ENCODE measurements at regions not wholly inside any gene's neighbourhood (a gene's known extent, or its start where the extent isn't known, plus 50 kb on each side); places are given as distances from the start of the nearest gene placed in this dataset.
A peak's percentile ranks its signal among the peaks of the same experiment; 100 is the strongest.

DNA sequence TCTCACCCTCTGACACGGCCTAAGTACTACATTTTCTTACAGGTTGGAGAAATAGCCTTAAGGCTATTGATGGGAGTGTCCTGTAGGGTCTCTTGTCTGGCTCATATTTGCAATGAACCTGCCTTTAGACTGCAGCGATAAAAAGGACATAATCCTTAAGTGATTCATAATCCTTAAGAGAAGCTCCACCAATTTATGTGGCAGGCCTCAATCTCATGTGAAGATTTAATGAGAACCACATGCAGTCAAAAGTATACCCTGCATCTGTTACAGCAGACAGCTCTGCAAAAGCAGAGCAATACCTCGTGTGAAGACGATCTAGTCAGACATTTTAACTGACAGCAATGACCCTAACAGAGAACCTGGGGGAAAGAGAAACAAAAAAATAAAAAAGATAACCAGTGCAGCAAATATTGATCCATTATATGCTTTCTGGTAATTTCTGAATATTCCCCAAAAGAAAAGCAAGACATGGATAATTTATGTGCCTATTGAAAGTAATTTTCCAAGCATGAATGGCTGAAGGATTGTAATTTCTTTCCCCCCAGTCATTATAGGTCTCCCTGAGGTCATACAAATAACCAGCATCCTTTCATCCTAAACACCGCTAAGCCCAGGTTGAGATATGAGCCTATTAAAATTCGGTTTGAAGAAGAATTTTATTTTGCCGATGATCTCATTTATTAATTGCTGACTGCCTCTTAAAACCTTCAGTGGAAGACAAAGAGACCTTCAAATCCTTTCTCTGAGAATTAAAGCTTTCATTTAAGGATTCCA is 321.8 kb upstream of the NBEA start:
- peak; percentile 40 for DNase-seq (ENCODE audit: low read depth)

- DNase-seq (ENCODE audit: low read depth): no peak
Observed at GRCh38 chr13:34620862-34621261, 321.2 kb upstream of the NBEA start.

- DNase-seq (ENCODE audit: low read depth): no peak
Observed at GRCh38 chr13:34623331-34623730, 318.7 kb upstream of the NBEA start.

DNA sequence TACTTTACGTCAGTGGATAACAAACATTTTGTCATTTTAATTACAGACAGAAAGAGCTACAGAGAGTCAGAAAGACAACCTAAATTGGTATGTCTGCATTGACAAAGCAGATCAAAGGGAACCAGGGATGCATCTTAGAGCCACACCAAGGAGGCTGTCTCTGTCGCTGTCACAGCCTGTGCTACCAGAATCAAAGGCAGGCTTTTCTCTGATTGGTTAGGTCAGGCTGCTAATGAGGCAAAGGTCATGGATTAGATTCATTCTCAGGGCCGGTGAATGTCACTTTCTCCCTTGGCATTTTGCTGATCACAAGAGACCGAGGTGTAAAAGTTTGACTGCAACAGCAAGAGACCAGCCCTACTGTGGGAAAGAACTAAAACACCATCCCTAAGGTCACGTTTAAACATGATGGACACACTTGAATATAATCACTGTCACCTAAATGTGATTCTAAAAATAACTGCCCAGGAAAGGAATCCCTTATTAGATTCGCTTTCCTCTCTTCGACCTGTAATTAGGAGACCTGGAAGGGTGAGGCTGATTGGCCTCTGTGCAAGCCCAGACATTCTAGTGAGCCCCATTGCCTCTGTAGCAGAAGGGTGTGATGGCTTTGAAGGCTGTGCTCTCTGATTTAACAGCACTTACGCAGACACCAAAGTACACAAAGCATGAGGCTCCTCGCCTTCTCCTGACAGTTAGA is 314.4 kb upstream of the NBEA start:
- DNase-seq (ENCODE audit: low read depth): no peak

DNA sequence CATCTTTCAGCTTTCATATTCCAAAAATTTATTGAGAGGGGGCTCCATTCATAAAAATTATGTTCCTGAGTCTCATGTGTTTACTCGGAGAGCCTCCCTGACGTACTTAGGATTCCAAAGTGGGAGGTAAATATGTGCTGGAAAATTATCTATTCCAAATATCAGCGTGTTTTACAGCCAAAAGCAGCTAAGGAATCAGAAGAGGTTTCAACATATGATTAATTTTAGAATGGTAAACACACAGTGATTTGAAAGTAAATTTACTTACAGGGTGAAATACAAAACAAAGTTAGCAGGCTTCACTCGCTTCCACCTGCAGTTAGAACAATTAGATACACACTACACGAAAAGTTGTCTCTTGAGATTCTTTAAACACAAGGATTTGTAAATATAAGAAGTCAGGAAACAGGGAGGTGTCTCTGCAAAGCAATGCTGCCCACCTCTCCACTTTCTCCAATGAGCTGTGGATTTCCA is 313.8 kb upstream of the NBEA start:
- no peak for DNase-seq (ENCODE audit: low read depth)

- DNase-seq (ENCODE audit: low read depth): no peak
Observed at GRCh38 chr13:34634448-34634847, 307.6 kb upstream of the NBEA start.

GRCh38 chr13:34637138-34637537 is 304.9 kb upstream of the NBEA start:
- DNase-seq (ENCODE audit: low read depth): no peak

GRCh38 chr13:34637636-34638035 is 304.4 kb upstream of the NBEA start:
- DNase-seq (ENCODE audit: low read depth): no peak

GRCh38 chr13:34638897-34639296 is 303.2 kb upstream of the NBEA start:
- no peak for DNase-seq (ENCODE audit: low read depth)

GRCh38 chr13:34640179-34640992 is 301.7 kb upstream of the NBEA start:
- no peak for DNase-seq (ENCODE audit: low read depth)

GRCh38 chr13:34640993-34641330 is 301.1 kb upstream of the NBEA start:
- DNase-seq (ENCODE audit: low read depth): no peak

DNA sequence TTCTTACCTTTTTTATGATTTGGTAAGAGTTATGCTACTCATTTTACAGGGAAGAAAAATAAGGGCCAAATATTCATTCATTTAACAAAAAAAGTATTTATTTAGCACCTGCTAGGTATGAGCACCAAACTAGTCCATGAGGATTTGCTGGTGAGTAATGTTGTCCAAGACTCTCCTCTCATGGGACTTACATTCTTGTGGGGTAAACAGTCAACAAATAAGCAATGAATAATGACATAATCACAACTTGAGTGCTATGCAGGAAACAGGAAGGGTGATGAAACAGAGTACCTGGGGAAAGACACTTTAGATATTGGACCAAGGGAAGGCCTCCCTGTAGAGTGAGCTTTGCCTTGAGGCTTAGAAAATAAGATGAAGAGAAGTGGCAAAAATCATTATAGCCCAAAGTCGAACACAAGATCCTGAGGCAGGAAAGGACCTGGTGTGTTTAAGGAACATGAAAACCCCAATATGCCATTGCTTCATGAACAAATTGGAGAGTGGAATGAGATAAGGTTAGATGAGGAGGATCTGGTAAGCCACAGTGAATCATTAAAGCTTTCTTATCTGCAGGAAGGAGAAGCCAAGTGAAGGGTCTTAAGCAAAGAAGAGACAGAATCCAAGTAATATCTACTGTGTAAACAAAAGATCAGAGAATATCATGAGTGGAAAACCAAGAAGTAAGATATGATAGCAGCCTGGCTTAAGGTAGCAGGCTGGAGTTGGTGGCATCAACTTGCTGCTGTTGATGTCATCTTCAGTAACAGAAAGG is 294.5 kb upstream of the NBEA start:
- peak; percentile 15 for DNase-seq (ENCODE audit: low read depth)

DNA sequence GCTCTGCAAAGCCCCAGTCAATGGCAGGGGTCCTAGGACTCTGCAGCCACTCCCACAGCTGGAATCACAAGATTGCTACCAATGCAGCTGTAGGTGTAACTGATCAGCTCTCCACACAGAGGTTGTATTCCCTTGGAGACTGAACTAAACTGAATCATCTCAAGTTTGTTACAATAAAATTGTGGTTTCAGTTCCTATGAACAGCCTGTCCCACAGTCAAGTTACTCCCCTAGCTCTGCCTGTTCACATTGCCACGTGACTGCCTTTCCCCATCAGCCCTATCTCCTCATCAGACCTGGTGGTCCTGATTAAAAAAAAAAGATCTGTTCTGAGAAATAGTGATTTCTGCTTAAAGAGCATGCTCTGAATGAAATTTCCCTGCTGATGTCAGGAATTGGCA is 287.9 kb upstream of the NBEA start:
- peak; percentile 50 for DNase-seq (ENCODE audit: low read depth)

DNA sequence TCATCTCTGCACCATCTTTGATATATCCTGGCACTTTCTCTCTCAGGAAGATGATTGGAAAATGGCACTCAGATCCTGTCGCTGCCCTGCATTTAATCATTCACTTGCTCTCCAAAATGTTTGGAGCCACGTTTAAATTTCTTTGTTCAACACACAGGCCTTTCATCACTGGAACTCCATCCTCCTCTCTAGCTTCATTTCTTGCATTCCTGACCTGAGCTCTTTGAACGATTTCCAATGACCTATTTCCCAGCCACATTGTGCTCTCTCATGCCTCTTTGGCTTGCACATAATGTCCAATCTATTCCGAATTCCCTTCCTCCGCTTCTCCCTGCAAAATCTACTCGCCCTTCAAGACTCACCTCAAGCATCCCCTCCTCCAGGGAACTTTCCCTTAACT is 287.4 kb upstream of the NBEA start:
- DNase-seq (ENCODE audit: low read depth): no peak

GRCh38 chr13:34655554-34655953 is 286.5 kb upstream of the NBEA start:
- peak; percentile 17 for DNase-seq (ENCODE audit: low read depth)

GRCh38 chr13:34657716-34658115 is 284.4 kb upstream of the NBEA start:
- peak; percentile 88 for DNase-seq (ENCODE audit: low read depth)

- DNase-seq (ENCODE audit: low read depth): no peak
Observed at GRCh38 chr13:34667286-34668218, 274.5 kb upstream of the NBEA start.

DNA sequence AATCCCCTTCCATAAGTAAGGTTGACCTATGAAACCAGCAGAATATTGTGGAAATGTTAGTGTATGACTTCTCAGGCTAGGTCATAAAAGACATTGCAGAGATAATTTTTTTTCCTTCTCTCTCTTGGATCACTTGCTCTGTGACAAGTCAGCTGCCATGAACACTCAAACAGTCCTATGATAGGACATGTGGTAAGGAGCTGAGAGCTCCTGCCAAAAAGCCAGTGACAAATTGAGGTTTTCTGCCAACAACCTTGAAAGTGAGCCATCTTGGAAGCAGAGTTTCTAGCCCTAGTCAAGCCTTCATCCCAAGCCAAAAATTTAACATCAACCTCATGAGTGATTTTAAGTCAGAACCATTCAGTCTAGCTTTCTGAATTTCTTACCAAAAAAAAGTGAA is 270.9 kb upstream of the NBEA start:
- DNase-seq (ENCODE audit: low read depth): peak; percentile 38

DNA sequence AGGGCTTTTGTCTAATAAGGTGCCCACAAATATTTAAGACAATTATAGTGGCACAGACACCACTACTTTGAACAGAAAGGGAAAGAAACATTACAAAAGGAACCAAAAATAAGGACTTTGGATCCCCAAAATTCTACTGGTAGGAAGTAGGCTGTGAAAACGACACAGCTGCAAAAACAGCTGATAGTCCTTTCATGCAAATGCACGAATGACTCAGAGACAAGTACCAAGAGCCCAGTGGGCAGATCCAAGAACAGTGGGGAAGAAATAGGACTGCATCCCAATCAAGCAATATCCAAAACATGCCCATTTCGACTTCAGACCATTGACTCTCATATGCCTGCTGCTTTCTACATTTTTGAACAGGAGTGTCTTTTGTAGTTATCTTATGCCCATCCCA is 269.4 kb upstream of the NBEA start:
- peak; percentile 45 for DNase-seq (ENCODE audit: low read depth)

GRCh38 chr13:34675626-34676025 is 266.4 kb upstream of the NBEA start:
- peak; percentile 69 for DNase-seq (ENCODE audit: low read depth)

- DNase-seq (ENCODE audit: low read depth): peak; percentile 82
Observed at GRCh38 chr13:34678154-34678553, 263.9 kb upstream of the NBEA start.
